ENCODE measurements at regions not wholly inside any gene's neighbourhood (a gene's known extent, or its start where the extent isn't known, plus 50 kb on each side); places are given as distances from the start of the nearest gene placed in this dataset.
"Not testable (repeated sequence)": the region's sequence is repeated elsewhere in the genome, so short reads cannot be mapped to it uniquely, and the experiment has no call there.

- no peak overlapping the region for H3K9ac ChIP-seq (ENCODE audit: insufficient read depth, low read depth, low read length)
- no peaks in the 10 kb centered on the region for H3K36me3 ChIP-seq (replicated peaks in 1 of 2; ENCODE audit: control insufficient read depth in 1 of 2, insufficient read depth in 2 of 2, low read length in 2 of 2)
- peaks cover 15% of the 10 kb centered on the region for H3K9me3 ChIP-seq (ENCODE audit: low read length)
- no peak overlapping the region for H3K27ac ChIP-seq (ENCODE audit: extremely low read length, insufficient read depth, low read length)
- H3K4me2 ChIP-seq (ENCODE audit: low read depth, low read length): no peak overlapping the region
- WGBS (ENCODE audit: low lambda C conversion rate): 24% methylated on average over 2 of the region's 2 CpGs
- no peaks in the 10 kb centered on the region for H3K4me1 ChIP-seq (ENCODE audit: insufficient read depth, low read length)
- H3K4me3 ChIP-seq (replicated peaks in 1 of 3; ENCODE audit: insufficient read depth in 1 of 3, low read depth in 2 of 3, low read length in 3 of 3): no peak overlapping the region
- no TSS peak for BruUV-seq (replicated peaks)
- ChIA-PET POLR2A (no interaction called here), CTCF (ENCODE audit: low intra/inter-chr PET ratio, low total read pairs) (no interaction called here)
- FAIRE-seq (no peak), DNase-seq (ENCODE audit: low spot score) (no peak), ATAC-seq (no peak)
- no peaks in the 10 kb centered on the region for H4K20me1 ChIP-seq (ENCODE audit: insufficient read depth, low read length)
- no peak overlapping the region for H2AFZ ChIP-seq (ENCODE audit: low read length)
- intact Hi-C loops (cut with micrococcal nuclease; ENCODE audit: unreplicated experiment) (no loop called here), in situ Hi-C loops (cut with HindIII; ENCODE audit: extremely low pct_ligation_motif_present, low pct_unique_long_range_greater_than_20kb) (no loop called here)
- TF ChIP-seq RBAK (CRISPR knock-in tag; IDR thresholded peaks at IDR 0.05) (no peak), REST (IDR thresholded peaks at IDR 0.05; ENCODE audit: borderline replicate concordance in 1 of 2, low read depth in 1 of 2, low read length in 2 of 2) (no peak)
- H3K79me2 ChIP-seq (ENCODE audit: insufficient read depth, low read length): no peaks in the 10 kb centered on the region
- no peaks in the 10 kb centered on the region for H3K27me3 ChIP-seq (ENCODE audit: control insufficient read depth in 1 of 2, insufficient read depth in 2 of 2, low read length in 2 of 2)
These were observed 54.8 kb upstream of the DCLK2 start for GRCh38 chr4:150023489-150023888.

GRCh38 chr4:150026987-150027386 lies 51.3 kb upstream of the DCLK2 start:
- H3K4me3 ChIP-seq (replicated peaks in 1 of 3; ENCODE audit: insufficient read depth in 1 of 3, low read depth in 2 of 3, low read length in 3 of 3); CTCF ChIA-PET (ENCODE audit: low intra/inter-chr PET ratio, low total read pairs); H3K9ac ChIP-seq (ENCODE audit: insufficient read depth, low read depth, low read length); POLR2A ChIA-PET; H2AFZ ChIP-seq (ENCODE audit: low read length); DNase-seq (ENCODE audit: low spot score); H3K27ac ChIP-seq (ENCODE audit: extremely low read length, insufficient read depth, low read length); H3K79me2 ChIP-seq (ENCODE audit: insufficient read depth, low read length); H3K27me3 ChIP-seq (ENCODE audit: control insufficient read depth in 1 of 2, insufficient read depth in 2 of 2, low read length in 2 of 2); H3K4me1 ChIP-seq (ENCODE audit: insufficient read depth, low read length); intact Hi-C loops (cut with micrococcal nuclease; ENCODE audit: unreplicated experiment); H3K36me3 ChIP-seq (replicated peaks in 1 of 2; ENCODE audit: control insufficient read depth in 1 of 2, insufficient read depth in 2 of 2, low read length in 2 of 2); ATAC-seq; in situ Hi-C loops (cut with HindIII; ENCODE audit: extremely low pct_ligation_motif_present, low pct_unique_long_range_greater_than_20kb); H3K4me2 ChIP-seq (ENCODE audit: low read depth, low read length); H4K20me1 ChIP-seq (ENCODE audit: insufficient read depth, low read length); FAIRE-seq; BruUV-seq (replicated peaks): not testable (repeated sequence)
- H3K9me3 ChIP-seq (ENCODE audit: low read length): peaks cover 15% of the 10 kb centered on the region

Small RNAs in the stretch of these regions (small RNA-seq; reads per million reads assigned to genes)
- gene RNA5SP167 (ENCODE audit: insufficient read depth in 2 of 3, insufficient read length in 3 of 3, low read depth in 2 of 3, low replicate concordance in 1 of 3): 0 reads per million in 3 experiments
- gene RNU6-1230P (ENCODE audit: insufficient read depth in 2 of 3, insufficient read length in 3 of 3, low read depth in 2 of 3, low replicate concordance in 1 of 3): 0 reads per million in 3 experiments
